GM21786 (cell line): ENCODE measurements at regions not wholly inside any gene's neighbourhood (a gene's known extent, or its start where the extent isn't known, plus 50 kb on each side); places are given as distances from the start of the nearest gene placed in this dataset.
"Not testable (repeated sequence)": the region's sequence is repeated elsewhere in the genome, so short reads cannot be mapped to it uniquely, and the experiment has no call there.

Experiments used
- ATAC-seq: cut with Tn5 transposase; IDR thresholded peaks from one replicate; pipeline ENCODE4 v1.9.1; 2021; ENCODE audit not compliant: unreplicated experiment

- ATAC-seq = no peak
These were observed 309.2 kb upstream of the DDI1 start for GRCh38 chr11:103727262-103727661.

GRCh38 chr11:103729617-103730016 lies 306.8 kb upstream of the DDI1 start:
- ATAC-seq = no peak

- ATAC-seq = no peak
These were observed 306.1 kb upstream of the DDI1 start for GRCh38 chr11:103730131-103730940.

- no peak for ATAC-seq
These were observed 304.8 kb upstream of the DDI1 start for GRCh38 chr11:103731670-103732069.

GRCh38 chr11:103733889-103734288 lies 302.6 kb upstream of the DDI1 start:
- ATAC-seq = no peak

GRCh38 chr11:103735497-103736032 lies 300.9 kb upstream of the DDI1 start:
- no peak for ATAC-seq

GRCh38 chr11:103736315-103737036 lies 300.0 kb upstream of the DDI1 start:
- no peak for ATAC-seq

- ATAC-seq = no peak
These were observed 299.3 kb upstream of the DDI1 start for GRCh38 chr11:103737037-103737622.

GRCh38 chr11:103737747-103738146 lies 298.7 kb upstream of the DDI1 start:
- no peak for ATAC-seq

GRCh38 chr11:103739074-103739796 lies 297.2 kb upstream of the DDI1 start:
- ATAC-seq = not testable (repeated sequence)

- no peak for ATAC-seq
These were observed 291.8 kb upstream of the DDI1 start for GRCh38 chr11:103744496-103745153.

- ATAC-seq = no peak
These were observed 287.3 kb upstream of the DDI1 start for GRCh38 chr11:103749158-103749557.

GRCh38 chr11:103768816-103769215 lies 267.6 kb upstream of the DDI1 start:
- ATAC-seq = no peak

- ATAC-seq = no peak
These were observed 263.4 kb upstream of the DDI1 start for GRCh38 chr11:103773059-103773458.

GRCh38 chr11:103773537-103773936 lies 262.9 kb upstream of the DDI1 start:
- no peak for ATAC-seq

GRCh38 chr11:103779054-103779453 lies 257.4 kb upstream of the DDI1 start:
- ATAC-seq = no peak

- no peak for ATAC-seq
These were observed 246.5 kb upstream of the DDI1 start for GRCh38 chr11:103789952-103790351.

GRCh38 chr11:103792981-103793468 lies 243.4 kb upstream of the DDI1 start:
- no peak for ATAC-seq

- ATAC-seq = no peak
These were observed 242.2 kb upstream of the DDI1 start for GRCh38 chr11:103794262-103794661.

GRCh38 chr11:103798026-103798425 lies 238.4 kb upstream of the DDI1 start:
- no peak for ATAC-seq
